ENCODE measurements at regions not wholly inside any gene's neighbourhood (a gene's known extent, or its start where the extent isn't known, plus 50 kb on each side); places are given as distances from the start of the nearest gene placed in this dataset.
"Not testable (repeated sequence)": the region's sequence is repeated elsewhere in the genome, so short reads cannot be mapped to it uniquely, and the experiment has no call there.

DNA sequence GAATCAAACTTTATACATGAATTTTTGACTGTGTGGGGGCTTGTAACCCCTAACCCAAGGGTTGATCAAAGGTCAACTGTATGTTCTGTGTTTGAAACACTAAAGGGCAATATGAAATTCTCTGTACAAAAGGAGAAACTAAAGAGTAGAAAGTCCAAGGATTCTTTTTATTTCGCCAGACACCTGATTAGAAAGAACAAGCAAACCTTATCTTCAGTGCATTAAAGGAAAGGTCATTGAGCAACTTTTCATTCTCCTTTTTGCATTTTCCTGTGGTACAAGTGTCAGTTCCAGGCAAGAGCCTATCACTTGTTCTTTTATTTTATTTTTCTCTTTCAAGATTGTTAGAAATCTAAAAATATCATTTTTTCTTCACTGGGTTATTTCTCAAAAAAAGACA lies 430.1 kb upstream of the EPHA3 start:
- DNase-seq = no peak

DNA sequence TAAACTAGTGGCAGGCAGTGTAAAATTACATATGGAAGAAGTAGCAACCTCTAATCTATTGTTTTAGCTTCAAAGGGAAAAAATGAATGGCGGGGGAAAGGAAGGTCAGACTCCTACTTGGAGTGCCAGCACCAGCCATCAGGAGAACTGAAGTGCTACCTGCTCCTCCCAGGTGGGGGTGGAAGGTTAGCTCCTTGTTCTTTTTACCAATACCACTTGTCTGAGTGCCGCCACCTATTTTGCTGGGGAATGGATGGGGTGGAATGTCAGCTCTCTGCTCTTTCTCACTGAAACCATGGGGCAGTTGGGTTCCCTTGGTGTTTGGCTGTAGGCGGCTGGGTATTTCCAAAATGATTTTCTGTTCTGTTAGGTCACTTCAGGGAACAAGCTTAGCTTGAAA lies 428.7 kb upstream of the EPHA3 start:
- no peak for DNase-seq

DNA sequence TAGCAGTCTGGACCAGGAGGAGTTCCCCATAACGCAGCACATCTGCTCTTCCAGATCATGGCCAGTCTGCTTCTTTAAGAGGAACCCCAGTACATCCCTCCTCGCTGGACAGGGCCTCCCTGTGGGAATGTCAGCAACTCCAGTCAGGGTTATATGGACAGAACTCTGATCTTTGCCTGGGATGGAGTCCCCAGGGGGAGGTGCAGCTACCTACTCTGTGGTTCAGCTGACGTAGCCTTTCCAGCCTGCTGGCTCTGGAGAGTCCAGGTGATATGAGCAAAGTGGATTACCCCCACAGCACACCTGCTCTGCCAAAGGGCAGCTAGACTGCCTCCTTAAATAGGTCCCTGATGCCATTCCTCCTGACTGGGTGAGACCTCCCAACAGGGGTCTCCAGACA lies 417.1 kb upstream of the EPHA3 start:
- no peak for DNase-seq

DNA sequence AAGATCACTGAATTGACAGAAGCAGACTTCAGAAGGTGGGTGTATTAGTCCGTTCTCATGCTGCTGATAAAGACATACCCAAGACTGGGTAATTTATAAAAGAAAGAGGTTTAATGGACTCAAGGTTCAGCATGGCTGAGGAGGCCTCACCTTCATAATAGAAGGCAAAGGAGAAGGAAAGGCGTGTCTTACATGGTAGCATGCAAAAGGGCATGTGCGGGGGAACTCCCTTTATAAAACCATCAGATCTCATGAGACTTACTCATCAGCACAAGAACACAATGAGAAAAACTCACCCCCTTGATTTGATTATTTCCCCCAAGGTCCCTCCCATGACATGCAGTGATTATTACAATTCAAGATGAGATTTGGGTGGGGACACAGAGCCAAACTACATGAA lies 416.3 kb upstream of the EPHA3 start:
- DNase-seq = no peak

DNA sequence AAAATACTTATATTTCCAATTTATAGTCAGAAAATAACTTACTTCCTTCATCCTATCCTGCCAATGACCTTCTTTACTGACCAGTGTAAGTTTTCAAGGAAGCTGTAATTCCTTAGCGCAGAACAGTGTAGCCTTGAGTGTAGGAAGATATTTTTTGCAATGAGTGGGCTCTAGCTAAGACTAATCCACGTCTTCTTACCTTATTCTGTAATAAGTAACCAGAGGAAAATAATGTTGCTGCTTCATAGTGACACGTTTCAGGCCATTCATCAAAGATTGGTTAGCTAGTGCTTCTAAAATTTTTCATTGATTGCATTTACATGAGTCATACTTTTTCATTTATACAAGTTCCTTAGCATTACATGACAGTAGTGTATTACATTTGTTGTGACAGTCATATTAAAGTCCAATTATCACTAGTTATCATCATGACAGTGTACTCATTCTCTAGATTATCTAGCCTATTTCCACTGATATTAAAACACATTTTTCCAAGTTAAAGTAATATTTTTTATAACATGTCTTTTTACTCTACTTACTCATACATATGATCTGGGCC lies 403.8 kb upstream of the EPHA3 start:
- no peak for DNase-seq

DNA sequence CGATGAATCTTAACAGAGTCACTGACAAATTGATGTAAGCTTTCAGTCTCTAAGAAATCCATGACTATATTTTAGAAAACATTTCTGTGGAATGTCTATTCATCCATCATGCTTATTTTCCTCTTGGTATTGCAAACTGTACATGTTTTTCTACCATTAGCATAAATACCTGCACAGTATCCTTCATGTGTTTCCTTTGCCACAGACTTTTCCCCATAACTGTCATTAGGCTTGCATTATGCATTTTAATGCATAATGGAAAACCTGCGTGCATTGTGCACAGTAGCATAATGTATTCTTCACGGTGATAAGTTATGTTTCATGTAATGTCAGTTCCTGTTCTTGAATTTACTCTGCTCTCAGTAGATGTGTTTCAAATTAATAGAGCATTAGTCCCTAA lies 403.1 kb upstream of the EPHA3 start:
- no peak for DNase-seq

DNA sequence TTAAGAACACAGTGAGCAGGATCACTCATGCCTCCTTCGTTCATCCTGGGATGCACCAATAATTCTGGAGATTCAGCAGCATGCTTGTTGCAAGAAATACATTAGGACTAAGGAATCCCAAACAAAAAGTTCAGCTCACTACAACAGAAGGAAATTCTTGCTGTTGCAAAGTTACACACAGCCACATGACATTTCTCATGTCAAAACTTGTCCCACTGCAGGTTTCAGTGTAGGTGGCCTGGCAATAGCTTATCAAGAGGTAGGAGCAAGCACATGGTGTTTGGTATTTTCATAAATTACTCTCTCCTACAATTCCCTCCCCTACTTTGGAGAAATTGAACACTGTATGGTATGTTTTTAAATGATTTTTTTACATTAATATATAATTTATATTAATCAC lies 399.6 kb upstream of the EPHA3 start:
- DNase-seq = no peak

DNA sequence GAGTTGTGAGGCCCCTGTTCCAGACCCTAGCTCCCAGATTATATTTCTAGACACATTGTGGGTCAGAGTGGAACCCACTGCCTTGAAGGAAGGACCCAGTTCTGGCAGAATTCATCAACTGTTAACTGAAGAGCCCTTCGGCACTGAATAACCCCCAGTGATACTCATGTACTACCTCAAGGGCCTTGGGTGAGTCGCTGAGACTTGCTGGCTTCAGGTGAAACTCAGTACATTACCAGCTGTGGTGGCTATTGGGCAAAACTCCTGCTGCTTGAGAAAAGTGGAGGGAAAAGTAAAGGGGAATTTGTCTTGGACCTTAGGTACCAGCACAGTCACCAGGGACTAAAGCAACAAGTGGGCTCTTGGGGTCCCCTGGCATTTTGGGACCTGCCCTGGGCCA lies 394.9 kb upstream of the EPHA3 start:
- DNase-seq = no peak

DNA sequence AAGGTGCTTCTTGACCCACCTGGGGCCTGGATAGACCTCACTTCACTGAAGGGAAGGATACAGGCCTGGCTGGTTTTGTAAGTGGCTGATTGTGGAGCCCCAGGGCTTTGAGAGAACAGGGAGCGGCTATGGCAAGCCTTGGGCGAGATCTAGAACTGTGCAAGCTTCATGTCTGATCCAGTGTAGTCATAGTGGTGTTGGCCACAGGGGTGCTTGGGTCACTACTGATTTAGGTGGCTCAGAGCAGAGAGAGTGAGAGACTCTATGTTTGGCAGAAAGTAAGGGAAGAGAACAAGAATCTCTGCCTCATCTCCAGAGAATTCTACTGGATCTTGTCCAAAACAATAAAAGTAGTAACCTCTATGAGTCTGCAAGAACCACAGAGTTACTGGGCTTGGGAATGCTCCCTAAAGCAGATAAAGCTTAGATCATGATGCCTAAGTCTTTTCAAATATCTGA lies 394.2 kb upstream of the EPHA3 start:
- peak in 1 of 3 donors; percentile 53 for DNase-seq

DNA sequence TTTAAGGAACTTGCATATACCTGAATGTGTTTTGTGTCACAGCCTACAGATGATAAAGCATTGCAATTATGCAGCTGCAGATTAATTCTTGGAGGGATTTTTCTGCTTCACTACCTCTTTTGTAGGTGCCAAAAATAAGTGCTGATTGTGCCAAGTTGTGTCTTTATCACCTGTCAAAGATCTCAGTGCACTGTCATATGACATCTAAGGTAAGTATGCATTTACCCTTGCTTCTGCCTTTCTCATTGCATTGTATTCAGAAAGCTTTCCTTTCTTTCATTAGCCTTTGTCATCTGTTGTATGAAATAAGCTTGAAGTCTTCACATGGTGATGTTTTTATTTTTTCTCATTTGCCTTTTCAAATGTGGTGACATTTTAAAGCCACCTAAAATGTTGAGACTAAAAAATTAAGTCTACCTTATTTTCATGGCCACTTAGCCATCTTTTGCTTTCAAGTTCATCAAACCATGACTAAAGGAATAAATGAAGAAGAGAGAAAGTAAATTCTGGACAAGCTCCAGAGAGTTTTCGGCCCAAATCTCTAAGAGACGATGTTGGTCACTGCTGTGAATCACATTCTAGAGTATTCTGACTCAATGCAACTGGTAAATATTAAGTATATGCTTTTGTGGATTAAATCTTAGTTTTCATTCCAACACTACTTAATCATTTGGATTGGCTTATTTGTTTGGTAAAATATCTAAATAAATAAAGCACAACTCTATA lies 381.8 kb upstream of the EPHA3 start:
- DNase-seq = no peak

DNA sequence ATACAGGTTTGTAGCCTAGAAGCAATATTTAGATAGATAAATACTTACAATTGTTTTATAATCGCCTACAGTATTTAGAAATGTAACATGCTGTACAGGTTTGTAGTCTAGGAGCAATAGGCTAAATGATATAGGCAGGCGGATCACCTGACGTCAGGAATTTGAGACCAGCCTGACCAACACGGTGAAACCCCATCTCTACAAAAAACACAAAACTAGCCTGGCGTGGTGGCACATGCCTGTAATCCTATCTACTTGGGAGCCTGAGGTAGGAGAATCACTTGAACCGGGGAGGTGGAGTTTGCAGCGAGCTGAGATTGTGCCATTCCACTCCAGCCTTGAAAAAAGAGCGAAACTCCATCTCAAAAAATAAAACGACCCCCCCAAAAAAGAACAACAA lies 375.2 kb upstream of the EPHA3 start:
- no peak for DNase-seq

DNA sequence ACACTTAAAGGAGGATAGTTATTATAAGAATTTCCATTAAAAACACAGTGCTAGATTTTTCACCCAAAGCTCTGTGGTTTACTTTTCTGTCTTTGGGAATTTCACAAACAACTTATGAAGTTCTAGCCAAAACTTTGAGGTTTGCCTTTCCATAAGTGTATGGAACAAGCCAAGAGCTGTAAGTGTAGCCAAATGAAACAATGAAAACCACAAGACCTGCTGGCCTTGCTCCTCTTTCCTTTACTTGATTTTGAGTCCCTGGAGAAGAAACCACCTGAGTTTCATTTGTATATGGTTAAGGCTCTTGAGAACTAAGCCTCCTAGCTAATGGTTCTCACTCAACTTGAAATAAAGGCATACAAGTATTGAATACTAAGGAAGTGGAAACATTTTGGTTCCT lies 365.3 kb upstream of the EPHA3 start:
- DNase-seq = peak in 2 of 3 donors; percentile 7 to 21

DNA sequence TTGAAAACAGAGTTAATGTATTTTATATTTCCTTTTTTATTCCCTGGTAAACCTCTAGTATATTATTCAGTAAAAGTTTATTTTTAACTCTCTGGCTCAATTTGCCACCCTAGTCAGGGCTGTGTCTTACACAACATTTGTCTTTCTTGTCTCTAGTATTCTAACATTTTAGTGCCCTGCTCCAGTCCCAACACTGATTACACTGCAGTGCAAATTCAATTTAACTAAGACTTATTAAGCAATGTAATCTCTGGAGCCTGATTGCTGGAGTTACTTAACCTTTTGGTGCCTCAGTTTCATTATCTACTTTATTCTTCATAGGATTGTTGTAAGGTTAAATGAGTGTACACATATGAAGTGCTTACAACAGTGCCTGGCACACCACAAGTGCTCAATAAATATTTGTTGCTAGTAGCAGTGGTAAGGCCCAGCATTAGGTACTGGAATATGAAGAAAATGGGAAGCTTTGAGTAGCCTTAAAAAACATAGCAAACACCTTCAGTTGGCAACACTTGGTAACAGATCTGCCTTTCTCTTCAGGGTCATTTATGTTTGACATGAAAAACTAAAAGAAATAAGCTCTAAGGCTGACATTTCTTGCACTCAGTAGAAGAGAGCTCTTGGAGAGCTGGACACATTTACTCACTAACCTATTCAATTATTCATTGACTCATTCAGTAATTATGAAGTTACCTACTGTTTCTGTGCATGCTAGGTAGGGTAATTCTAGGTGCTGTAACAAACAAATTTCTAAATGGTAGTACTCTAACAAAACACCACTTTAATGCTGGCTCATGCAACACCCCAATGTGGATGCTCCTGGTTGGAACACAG lies 364.5 kb upstream of the EPHA3 start:
- DNase-seq = no peak

DNA sequence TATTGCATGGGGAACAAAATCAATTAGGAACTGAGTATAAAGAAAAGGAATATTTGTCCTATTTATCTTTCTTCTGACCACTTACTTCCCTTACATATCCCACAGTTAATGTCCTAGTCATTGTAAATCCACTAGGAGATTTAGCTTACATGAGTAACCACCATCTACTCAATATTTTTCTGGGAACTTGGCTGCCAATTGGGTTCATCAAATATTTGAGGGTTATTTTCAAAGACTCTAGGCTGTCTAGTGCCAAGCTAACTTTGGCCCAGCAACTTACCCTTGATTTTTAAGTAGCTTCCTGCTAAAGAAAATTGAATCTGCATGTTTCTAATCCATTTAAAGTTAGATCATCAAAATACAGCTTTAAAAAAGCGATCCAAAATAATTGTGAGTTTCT lies 362.5 kb upstream of the EPHA3 start:
- DNase-seq = peak in 2 of 3 donors; percentile 6 to 14

DNA sequence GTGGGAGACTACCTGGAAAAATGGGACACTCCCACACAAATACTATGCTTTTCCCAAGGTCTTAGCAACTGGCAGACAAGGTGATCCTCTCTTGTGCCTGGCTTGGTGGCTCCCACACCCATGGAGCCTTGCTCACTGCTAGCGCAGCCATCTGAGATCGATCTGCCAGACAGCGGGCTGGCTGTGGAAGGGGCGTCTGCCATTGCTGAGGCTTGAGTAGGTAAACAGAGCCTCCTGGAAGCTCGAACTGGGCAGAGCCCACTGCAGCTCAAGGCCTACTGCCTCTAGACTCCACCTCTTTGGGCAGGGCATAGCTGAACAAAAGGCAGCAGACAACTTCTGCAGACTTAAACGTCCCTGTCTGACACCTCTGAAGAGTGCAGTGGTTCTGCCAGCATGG lies 360.3 kb upstream of the EPHA3 start:
- DNase-seq = not testable (repeated sequence)

DNA sequence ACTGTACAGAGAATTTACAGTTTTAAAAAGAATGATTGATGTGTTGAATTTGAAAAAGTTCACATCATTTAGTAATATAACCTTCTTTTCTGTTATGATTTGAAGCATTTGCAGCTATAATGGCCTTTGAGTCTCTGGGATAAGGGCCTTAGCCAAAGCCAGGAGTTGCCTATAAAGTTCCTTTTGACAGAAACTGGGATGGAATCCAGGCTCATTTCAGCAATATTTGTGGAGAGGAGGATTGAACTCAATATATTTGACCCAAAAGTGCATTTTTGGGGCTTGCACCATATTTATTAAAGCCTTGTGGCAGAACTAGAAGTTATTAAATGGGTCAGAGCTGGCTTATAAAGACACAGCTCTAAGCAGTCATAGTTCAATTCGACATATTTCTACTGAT lies 348.7 kb upstream of the EPHA3 start:
- peak in 1 of 3 donors; percentile 21 for DNase-seq

DNA sequence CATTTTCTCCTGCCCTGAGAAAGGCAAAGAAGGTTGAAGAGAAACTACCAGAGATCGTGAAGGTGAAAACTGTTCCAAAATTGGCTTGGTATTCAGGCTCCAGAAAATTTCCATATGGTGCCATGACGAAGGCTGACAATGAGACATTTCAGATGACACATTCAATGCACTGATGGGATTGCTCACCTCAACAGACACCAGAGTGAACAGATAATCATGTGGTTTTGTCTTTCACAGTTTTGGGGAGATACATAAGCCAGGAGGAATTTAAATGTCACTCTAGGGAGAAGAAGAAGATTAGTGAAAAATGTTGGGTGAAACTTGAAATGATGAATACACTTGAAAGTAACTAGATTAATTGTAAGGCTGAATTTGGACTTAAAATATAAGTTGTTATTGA lies 339.7 kb upstream of the EPHA3 start:
- peak in 1 of 3 donors; percentile 21 for DNase-seq

DNA sequence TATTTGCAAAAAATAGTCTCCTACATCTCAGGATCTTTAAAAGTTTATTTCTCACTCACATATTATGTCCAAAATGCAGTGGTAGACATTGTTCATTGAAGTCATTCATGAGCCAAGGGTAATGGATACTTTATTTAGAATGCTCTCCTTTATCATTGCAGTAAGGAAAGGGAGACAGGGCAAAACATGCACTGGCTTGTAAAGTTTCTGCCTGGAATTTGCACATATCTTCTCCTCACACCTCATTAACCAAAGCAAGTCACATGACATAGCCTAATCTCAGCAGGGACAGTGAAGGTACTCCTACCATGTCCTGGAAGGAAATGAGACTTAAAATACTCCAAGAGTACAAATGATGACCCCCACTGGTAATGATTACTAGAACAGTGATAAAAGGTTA lies 333.7 kb upstream of the EPHA3 start:
- no peak for DNase-seq

DNA sequence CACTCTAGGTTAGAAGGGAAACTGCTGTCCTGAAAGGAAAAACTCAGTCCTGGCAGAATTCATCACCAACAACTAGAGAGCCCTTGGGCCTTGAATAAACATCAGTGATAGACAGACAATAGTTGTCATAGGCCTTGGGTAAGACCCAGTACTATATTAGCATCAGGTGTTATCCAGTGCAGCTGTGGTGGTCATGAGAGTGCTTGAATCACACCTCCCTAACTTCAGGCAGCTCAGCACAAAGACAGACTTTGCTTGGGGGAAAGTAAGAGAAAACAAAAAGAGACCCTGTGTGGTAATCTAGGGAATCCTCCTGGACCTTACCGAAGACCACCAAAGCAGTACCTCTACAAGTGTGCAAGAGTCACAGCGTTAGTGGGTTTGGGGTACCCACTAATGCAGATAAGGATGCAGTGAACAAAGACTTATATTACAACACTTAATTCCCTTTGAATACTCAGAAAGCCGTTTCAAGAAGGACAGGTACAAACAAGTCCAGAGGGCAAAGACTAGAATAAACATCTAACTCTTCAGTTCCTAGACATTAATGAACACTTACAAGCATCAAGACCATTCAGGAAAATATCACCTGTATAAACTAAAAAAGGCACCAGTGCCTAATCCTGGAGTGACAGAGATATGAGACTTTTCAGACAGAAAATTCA lies 332.3 kb upstream of the EPHA3 start:
- DNase-seq = no peak

DNA sequence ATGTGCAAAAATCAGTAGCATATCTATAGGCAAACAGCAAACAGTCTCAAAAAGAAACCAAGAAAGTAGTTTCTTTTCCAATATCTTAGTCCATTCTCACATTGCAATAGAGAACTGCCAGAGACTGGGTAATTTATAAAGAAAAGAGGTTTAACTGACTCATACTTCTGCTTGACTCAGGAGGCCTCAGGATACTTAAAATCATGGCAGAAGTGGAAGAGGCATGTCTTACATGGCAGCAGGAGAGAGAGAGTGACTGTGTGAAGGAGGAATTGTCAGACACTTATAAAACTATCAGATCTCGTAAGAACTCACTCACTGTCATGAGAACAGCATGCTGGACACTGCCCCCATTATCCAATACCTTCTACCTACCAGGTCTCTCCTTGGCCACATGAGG lies 327.9 kb upstream of the EPHA3 start:
- no peak for DNase-seq

DNA sequence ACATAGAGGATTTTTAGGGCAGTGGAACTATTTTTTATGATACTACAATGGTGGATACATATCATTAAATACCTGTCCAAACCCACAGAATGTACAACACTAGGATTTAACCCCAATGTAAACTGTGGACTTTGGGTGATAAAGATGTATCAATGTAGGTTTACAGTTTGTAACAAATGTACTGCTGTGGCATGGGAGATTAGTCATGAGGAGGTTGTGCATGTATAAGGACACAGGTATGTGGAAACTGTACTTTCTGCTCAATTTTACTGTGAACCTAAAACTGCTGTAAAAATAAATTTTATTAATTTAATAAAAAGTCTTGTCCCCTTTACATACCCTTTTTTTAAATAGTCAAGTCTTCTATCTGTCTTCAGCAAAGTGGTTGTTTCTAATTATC lies 322.5 kb upstream of the EPHA3 start:
- no peak for DNase-seq

DNA sequence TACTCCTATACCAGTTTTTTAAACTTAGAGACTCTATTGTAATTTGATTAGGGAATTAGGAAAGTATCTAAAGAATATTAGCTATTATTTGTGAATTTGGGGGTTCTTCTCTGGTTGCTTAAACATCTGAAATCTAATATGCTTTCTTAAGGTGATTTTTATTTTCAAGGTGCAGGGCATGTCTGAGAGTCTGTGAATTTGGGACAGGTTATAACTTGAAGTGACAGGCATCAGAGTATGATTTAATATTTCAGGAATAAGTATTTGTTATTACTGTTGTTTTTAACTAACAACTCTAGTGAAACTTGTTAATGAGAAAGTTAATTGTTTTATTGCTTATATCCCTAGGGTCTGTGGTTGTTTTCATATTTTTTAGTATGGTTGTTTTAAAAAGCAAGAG lies 321.6 kb upstream of the EPHA3 start:
- no peak for DNase-seq

DNA sequence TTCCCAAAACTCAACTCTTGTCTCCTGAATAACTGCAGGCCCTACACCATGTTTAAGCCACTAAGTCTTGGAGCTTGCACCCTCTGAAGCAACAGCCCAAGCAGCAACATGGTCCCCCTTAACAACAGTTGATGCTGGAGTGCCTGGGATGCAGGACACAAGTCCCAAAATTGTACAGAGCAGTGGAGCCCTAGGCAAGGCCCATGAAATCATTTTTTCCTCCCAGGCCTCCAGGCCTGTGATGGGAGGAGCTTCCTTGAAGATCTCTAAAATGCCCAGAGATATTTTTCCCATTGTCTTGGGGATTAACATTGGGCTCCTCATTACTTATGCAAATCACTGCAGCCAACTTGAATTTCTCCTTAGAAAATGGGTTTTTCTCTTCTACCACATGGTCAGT lies 311.9 kb upstream of the EPHA3 start:
- no peak for DNase-seq
